Ascending aorta (tissue), 2 donors: ENCODE measurements at regions not wholly inside any gene's neighbourhood (a gene's known extent, or its start where the extent isn't known, plus 50 kb on each side); places are given as distances from the start of the nearest gene placed in this dataset.

Experiments
- DNase-seq, 2 donors: peaks; one replicate each; pipeline ENCODE4 v3.0.0-alpha.2; 2019; ENCODE audit warnings: low spot score in 2 of 2
- H3K27ac ChIP-seq, 2 donors: fragments of 200-600 bp; sonication (generic); one replicate each; pipeline ENCODE4 v1.5.1; 2016 to 2017; ENCODE audit warnings: mild to moderate bottlenecking in 1 of 2
- H3K27me3 ChIP-seq: fragments of 200-600 bp; sonication (generic); one replicate; pipeline ENCODE4 v1.5.1; 2017
- H3K36me3 ChIP-seq, 2 donors: fragments of 200-600 bp; sonication (generic); one replicate each; pipeline ENCODE4 v1.5.1; 2016
- H3K4me1 ChIP-seq, 2 donors: fragments of 200-600 bp; sonication (generic); one replicate each; pipeline ENCODE4 v1.5.1; 2016 to 2017; ENCODE audit warnings: mild to moderate bottlenecking in 1 of 2
- H3K4me3 ChIP-seq, 2 donors: fragments of 200-600 bp; sonication (generic); one replicate each; pipeline ENCODE4 v1.5.1; 2016 to 2017; ENCODE audit warnings: mild to moderate bottlenecking in 1 of 2
- H3K9me3 ChIP-seq, 2 donors: fragments of 200-600 bp; sonication (generic); one replicate each; pipeline ENCODE4 v1.5.1; 2016
- CTCF ChIP-seq, 3 experiments: fragments of 200-600 bp in 2 of 3; fragments of 450-650 bp in 1 of 3; sonication (generic) in 2 of 3; IDR thresholded peaks; one replicate each; pipeline ENCODE4 v1.5.1; 2016 to 2019; ENCODE audit warnings: antibody characterized with exemption in 3 of 3, mild to moderate bottlenecking in 1 of 3, moderate library complexity in 1 of 3
- intact Hi-C: fragments of 100-400 bp; cut with DNase I; formaldehyde crosslinking; loops from one replicate; pipeline ENCODE4 v1.15.1; 2023

DNA sequence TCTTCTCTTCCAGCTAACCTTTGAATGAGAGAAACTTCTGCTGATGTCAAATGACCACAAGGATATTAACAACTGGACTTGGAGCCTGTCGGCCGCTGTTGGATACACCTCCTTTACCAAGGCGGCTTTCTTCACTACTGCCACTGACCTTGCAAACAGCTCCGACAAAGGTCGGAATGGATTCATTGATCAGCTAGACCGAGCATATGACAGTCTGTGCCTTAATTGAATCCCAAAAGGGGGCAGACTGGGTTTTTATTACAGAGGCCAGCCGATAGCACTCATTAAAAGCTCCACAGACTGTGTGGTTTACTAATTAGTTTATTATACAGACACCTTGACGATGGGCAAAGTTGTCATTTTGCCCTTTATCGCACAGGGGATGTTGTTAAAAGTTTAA lies 394.5 kb downstream of the RERGL start:
- Histone ChIP-seq H3K4me3 (no peak overlapping the region), H3K27me3 (no peaks in the 10 kb centered on the region), H3K36me3 (no peaks in the 10 kb centered on the region), H3K4me1 (no peaks in the 10 kb centered on the region), H3K27ac (no peak overlapping the region), H3K9me3 (no peaks in the 10 kb centered on the region)
- intact Hi-C loops: no loop called here
- TF ChIP-seq CTCF (IDR thresholded peaks at IDR 0.05): no peak
- no peak for DNase-seq

GRCh38 chr12:17691369-17691768 lies 398.6 kb downstream of the RERGL start:
- DNase-seq: no peak
- no peak overlapping the region for H3K4me3 ChIP-seq
- H3K27ac ChIP-seq: no peak overlapping the region
- TF ChIP-seq CTCF (IDR thresholded peaks at IDR 0.05): no peak
- peaks cover 0 to 1% of the 10 kb centered on the region in 2 donors for H3K9me3 ChIP-seq
- H3K27me3 ChIP-seq: no peaks in the 10 kb centered on the region
- no peaks in the 10 kb centered on the region for H3K36me3 ChIP-seq
- intact Hi-C loops: no loop called here
- H3K4me1 ChIP-seq: no peaks in the 10 kb centered on the region

DNA sequence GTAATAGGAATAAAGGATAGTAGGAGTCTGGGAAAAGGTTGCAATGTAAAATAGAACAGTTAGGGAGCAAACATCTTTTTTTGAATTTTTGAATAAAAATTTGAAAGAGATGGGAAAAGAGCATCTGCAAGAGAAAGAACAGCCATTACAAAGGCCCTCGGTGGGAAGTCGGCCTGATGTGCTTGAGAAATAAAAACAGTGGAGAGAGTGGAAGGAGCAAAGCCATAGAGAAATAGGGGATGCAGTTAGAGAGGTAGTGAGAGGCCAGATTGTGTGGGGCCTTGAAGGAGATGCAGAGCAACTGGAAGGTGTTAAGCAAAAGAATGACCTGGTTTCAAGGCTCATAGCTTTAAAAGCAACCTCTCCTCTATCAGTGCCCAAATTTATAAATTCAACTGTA lies 409.8 kb downstream of the RERGL start:
- H3K36me3 ChIP-seq: no peaks in the 10 kb centered on the region
- H3K4me3 ChIP-seq: no peak overlapping the region
- DNase-seq: no peak
- H3K9me3 ChIP-seq: no peaks in the 10 kb centered on the region
- H3K27me3 ChIP-seq: no peaks in the 10 kb centered on the region
- TF ChIP-seq CTCF (IDR thresholded peaks at IDR 0.05): no peak
- no peaks in the 10 kb centered on the region for H3K4me1 ChIP-seq
- intact Hi-C loops: no loop called here
- no peak overlapping the region for H3K27ac ChIP-seq

- Histone ChIP-seq H3K4me1 (no peaks in the 10 kb centered on the region), H3K27me3 (no peaks in the 10 kb centered on the region), H3K9me3 (no peaks in the 10 kb centered on the region), H3K27ac (no peak overlapping the region), H3K4me3 (no peak overlapping the region), H3K36me3 (no peaks in the 10 kb centered on the region)
- DNase-seq: no peak
- no peak for TF ChIP-seq CTCF (IDR thresholded peaks at IDR 0.05)
- intact Hi-C loops: no loop called here
Observed at GRCh38 chr12:17666641-17667324, 423.2 kb downstream of the RERGL start.

GRCh38 chr12:17665839-17666238 lies 424.2 kb downstream of the RERGL start:
- H3K4me3 ChIP-seq: no peak overlapping the region
- no peak overlapping the region for H3K27ac ChIP-seq
- no peaks in the 10 kb centered on the region for H3K27me3 ChIP-seq
- DNase-seq: no peak
- no peaks in the 10 kb centered on the region for H3K9me3 ChIP-seq
- intact Hi-C loops: no loop called here
- H3K36me3 ChIP-seq: no peaks in the 10 kb centered on the region
- no peak for TF ChIP-seq CTCF (IDR thresholded peaks at IDR 0.05)
- no peaks in the 10 kb centered on the region for H3K4me1 ChIP-seq

GRCh38 chr12:17661250-17661649 lies 428.7 kb downstream of the RERGL start:
- Histone ChIP-seq H3K27me3 (no peaks in the 10 kb centered on the region), H3K4me3 (no peak overlapping the region), H3K36me3 (no peaks in the 10 kb centered on the region), H3K27ac (no peak overlapping the region), H3K9me3 (no peaks in the 10 kb centered on the region), H3K4me1 (no peaks in the 10 kb centered on the region)
- TF ChIP-seq CTCF (IDR thresholded peaks at IDR 0.05): no peak
- DNase-seq: no peak
- intact Hi-C loops: no loop called here
